ENCODE measurements at regions not wholly inside any gene's neighbourhood (a gene's known extent, or its start where the extent isn't known, plus 50 kb on each side); places are given as distances from the start of the nearest gene placed in this dataset.

GRCh38 chr7:84705706-84706105 lies 481.1 kb downstream of the SEMA3D start:
- TF ChIP-seq, protein P1, sequence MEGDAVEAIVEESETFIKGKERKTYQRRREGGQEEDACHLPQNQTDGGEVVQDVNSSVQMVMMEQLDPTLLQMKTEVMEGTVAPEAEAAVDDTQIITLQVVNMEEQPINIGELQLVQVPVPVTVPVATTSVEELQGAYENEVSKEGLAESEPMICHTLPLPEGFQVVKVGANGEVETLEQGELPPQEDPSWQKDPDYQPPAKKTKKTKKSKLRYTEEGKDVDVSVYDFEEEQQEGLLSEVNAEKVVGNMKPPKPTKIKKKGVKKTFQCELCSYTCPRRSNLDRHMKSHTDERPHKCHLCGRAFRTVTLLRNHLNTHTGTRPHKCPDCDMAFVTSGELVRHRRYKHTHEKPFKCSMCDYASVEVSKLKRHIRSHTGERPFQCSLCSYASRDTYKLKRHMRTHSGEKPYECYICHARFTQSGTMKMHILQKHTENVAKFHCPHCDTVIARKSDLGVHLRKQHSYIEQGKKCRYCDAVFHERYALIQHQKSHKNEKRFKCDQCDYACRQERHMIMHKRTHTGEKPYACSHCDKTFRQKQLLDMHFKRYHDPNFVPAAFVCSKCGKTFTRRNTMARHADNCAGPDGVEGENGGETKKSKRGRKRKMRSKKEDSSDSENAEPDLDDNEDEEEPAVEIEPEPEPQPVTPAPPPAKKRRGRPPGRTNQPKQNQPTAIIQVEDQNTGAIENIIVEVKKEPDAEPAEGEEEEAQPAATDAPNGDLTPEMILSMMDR (IDR thresholded peaks at IDR 0.05): no peak
- TF ChIP-seq TCF7L2 (IDR thresholded peaks at IDR 0.05; ENCODE audit: low read depth, low read length) (no peak), REST (IDR thresholded peaks at IDR 0.05; ENCODE audit: insufficient read depth in 1 of 2, low read depth in 2 of 2, low read length in 1 of 2) (no peak)
